ENCODE measurements at regions not wholly inside any gene's neighbourhood (a gene's known extent, or its start where the extent isn't known, plus 50 kb on each side); places are given as distances from the start of the nearest gene placed in this dataset.

- no peak for DNase-seq (ENCODE audit: extremely low read depth, low read depth, low spot score)
Measured at GRCh38 chr12:126602612-126603011, 1537.4 kb downstream of the AACS start.

GRCh38 chr12:126607157-126607556, 1541.9 kb downstream of the AACS start:
- DNase-seq (ENCODE audit: extremely low read depth, low read depth, low spot score) = no peak

- DNase-seq (ENCODE audit: extremely low read depth, low read depth, low spot score) = no peak
Measured at GRCh38 chr12:126607867-126608266, 1542.6 kb downstream of the AACS start.

GRCh38 chr12:126608607-126609175, 1543.5 kb downstream of the AACS start:
- no peak for DNase-seq (ENCODE audit: extremely low read depth, low read depth, low spot score)

DNA sequence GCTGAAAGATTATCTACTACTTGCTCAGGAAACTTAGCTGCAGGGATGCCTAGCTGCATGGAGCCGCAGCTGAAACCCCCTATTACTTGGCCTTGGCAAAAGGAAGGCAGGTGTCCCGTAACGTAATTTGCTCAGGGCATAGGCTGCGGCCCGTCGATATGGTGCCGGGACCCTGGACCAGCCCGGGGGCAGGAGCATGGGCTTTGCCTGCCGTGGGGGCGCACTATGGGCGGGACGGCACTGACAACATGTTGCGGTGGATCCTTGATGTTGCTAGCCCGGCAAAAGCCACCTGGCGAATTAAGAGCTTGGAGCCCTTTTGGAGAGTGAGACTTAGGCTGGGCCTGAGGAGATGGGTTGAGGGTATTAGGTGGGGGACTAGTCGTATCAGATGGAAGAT, 1551.2 kb downstream of the AACS start:
- no peak for DNase-seq (ENCODE audit: extremely low read depth, low read depth, low spot score)

DNA sequence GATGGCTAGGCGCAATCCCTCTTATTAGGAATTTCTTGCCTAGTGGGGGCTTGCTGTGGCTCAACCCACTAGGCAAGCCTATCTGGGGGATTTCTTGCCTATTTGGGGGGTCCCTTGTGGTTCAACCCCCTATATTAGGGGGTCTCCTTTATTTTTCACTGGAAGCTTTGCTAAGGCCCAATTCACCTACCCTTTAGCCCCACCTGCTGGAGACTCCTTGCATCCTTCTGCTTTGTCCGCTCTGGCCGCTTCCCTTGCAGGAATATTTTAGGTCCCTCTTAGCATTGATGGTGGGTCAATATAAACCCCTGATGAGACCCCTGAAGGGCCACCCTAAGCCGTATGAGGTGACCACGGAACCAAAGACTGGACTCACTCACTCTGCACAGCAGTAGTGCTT, 1552.1 kb downstream of the AACS start:
- DNase-seq (ENCODE audit: extremely low read depth, low read depth, low spot score) = no peak

DNA sequence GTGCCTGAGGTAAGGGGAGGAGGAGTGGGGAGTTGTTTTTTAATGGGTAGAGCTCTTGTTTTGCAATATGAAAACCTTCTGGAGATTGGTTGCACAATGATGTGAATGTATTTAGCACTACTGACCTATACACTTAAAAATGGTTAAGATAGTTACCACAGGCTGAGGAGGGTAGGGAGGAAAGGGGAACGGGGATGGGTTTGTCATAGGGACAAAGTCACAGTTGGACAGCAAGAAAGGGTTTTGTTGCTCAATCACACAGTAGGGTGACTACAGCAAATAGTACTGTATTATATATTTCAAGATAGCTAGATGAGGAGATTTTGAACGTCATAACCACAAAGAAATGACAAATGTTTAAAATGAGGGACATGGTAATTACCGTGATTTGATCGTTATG, 1562.4 kb downstream of the AACS start:
- DNase-seq (ENCODE audit: extremely low read depth, low read depth, low spot score) = no peak

- DNase-seq (ENCODE audit: extremely low read depth, low read depth, low spot score) = no peak
Measured at GRCh38 chr12:126636821-126637220, 1571.6 kb downstream of the AACS start.

DNA sequence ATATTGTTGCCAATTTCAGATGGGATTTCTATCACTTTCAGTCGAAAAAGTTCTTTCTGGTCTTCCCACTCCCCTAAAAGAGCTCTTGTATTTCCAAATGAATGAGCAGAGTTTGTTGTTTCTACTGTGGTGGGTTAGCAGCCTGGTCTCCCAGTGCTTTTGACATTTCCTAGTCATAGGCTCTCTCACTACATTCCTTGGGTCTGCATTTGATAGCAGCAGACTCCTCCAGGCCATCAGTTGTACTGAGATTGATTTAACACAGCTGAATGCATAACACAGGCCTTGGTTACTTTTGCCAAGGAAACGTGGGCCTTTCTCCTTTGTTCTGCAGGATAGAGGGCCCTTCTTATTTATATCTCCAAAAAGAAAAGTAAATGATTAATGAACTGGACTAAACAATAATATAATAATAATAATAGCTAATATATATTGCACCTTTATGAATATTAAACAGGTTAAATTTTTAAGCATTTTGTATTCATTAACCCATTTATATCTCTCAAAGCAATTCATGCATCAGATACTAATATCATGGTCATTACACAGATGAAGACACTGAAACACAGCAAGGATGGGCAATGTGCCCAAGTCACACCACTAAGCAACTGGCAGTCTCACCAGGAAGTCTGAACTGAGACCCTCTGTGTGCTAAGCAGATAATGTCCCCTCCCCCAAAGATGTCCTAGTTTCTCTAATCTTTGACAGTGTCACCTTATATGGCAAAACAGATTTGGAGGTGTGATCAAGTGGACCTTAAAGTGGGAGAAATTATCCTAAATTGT, 1579.2 kb downstream of the AACS start:
- DNase-seq (ENCODE audit: extremely low read depth, low read depth, low spot score) = no peak

GRCh38 chr12:126648074-126648473, 1582.8 kb downstream of the AACS start:
- DNase-seq (ENCODE audit: extremely low read depth, low read depth, low spot score) = no peak

DNA sequence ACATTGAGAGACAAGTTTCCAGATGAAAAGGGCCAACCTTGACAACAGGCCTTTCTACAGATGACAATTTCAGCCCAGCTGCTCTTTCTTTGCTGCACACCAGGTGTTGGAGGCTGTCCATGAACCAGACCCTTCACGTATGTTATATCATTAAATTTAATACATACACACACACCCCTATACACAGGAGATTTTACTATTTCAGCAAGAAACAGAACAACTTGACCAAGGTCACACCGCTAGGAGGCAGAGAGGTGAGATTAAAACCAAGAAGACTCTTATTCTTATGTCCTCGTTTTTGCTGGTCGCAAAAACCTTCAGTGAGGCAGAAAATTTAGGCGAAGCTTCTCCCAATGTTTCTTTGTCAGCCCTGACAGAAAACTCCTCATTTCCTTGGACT, 1585.9 kb downstream of the AACS start:
- no peak for DNase-seq (ENCODE audit: extremely low read depth, low read depth, low spot score)

GRCh38 chr12:126663304-126664094, 1598.3 kb downstream of the AACS start:
- DNase-seq (ENCODE audit: extremely low read depth, low read depth, low spot score) = no peak

GRCh38 chr12:126667339-126667738, 1599.6 kb upstream of the TMEM132C start:
- no peak for DNase-seq (ENCODE audit: extremely low read depth, low read depth, low spot score)

DNA sequence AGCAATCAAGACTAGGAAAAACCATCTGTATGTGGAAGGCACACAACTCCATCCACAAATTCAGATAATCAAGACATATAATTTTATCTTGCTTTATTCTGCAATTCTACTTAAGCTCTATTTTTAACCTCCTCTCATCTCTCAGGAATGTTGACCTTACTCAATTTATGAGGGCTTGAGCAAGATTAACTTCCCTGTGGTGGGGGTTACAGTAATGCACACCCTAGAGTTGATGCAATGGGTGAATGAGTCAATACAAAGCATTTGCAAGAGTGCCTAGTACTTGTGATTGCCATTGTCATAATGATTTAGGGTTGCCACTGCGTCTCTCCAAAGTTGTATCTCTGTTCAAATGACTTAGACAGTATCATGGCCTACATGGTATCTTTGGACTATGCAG, 1598.4 kb upstream of the TMEM132C start:
- DNase-seq (ENCODE audit: extremely low read depth, low read depth, low spot score) = no peak

DNA sequence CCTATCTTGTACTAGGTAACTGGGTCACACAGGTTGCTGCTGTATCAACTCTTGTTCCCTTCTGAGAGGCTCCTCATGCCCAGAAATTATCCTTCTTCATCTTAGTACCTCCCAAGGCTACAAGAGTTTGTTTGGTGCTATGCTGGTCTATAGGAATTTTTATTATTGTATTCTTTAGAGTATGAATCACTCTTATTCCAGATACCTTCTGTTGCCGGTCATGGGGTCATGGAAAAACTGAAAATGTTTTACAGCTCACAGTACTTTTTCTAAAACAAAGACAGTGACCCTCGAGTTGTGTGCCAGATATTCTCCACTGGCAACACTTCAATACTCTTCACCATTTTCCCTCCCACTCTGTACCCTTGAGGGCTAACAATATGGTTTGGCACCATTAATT, 1598.0 kb upstream of the TMEM132C start:
- DNase-seq (ENCODE audit: extremely low read depth, low read depth, low spot score) = no peak

DNA sequence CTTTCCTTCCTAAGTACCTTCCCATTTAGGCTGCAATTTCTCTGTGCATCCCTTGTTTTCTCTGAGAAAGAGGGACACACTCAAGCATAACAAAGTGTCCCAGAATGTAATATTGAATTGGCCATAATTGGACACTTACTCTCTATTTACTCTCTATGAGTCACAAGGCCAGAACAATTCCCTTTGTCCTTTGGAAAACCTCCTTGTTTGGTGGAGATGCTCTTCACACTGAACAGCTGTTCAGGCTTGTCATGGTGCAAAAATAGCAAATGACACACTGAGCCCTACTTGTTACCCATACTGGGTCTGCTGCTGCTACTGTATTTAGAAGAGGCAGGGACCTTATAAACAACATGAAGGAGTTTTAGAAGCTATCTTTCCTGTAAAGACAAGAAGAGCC, 1590.5 kb upstream of the TMEM132C start:
- DNase-seq (ENCODE audit: extremely low read depth, low read depth, low spot score) = no peak

DNA sequence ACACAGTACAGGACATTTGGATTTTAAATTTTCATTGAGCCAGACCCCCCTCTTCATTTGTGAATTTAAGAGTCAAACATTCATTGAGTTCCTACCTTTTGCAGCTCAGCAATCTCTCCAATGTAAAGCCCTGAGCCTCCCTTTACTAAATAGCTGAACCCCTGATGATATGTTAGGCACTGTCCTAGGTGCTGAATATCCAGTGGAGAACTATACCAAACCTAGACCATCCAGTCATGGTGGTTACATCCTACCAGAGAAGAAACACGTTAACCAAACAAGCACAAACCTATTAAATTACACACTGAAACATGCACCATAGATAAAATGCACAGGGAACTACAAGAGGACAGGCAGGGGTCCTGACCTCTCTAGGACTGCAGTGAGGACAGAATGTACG, 1585.3 kb upstream of the TMEM132C start:
- no peak for DNase-seq (ENCODE audit: extremely low read depth, low read depth, low spot score)

DNA sequence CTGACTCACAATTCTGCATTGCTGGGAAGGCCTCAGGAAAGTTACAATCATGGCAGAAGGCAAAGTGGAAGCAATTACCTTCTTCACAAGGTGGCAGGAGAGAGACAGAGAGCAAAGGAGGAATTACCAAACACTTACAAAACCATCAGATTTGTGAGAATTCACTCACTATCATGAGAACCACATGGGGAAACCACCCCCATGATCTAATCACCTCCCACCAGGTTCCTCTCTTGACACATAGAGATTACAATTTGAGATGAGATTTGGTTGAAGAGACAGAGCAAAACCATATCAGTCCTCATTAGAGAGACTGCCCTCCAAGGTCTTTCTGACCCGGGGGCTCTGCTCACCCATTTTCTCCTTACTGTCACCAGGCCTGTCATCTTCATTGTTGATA, 1582.3 kb upstream of the TMEM132C start:
- DNase-seq (ENCODE audit: extremely low read depth, low read depth, low spot score) = no peak

DNA sequence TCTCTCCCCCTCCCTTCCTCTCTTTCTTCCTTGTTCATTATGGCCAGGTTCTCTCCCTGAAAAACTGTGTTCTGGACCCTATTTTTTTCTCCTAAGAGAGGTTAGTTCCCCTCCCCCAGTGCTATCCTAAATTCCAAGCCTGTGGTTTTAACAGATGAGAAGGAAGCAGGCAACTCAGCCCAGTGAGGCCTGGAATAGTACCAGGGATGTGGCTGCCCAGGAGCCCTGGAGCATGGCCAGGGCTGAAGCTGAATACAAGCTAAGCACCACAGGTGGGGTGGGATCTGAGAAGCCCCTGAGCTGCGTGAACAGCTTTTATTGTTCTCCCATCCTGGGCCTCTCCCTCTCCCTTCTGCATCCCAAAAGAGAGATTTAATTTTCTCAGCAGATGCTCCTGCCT, 1581.3 kb upstream of the TMEM132C start:
- DNase-seq (ENCODE audit: extremely low read depth, low read depth, low spot score) = no peak

- DNase-seq (ENCODE audit: extremely low read depth, low read depth, low spot score) = no peak
Measured at GRCh38 chr12:126688556-126688955, 1578.4 kb upstream of the TMEM132C start.

GRCh38 chr12:126700096-126700495, 1566.9 kb upstream of the TMEM132C start:
- DNase-seq (ENCODE audit: extremely low read depth, low read depth, low spot score) = no peak

DNA sequence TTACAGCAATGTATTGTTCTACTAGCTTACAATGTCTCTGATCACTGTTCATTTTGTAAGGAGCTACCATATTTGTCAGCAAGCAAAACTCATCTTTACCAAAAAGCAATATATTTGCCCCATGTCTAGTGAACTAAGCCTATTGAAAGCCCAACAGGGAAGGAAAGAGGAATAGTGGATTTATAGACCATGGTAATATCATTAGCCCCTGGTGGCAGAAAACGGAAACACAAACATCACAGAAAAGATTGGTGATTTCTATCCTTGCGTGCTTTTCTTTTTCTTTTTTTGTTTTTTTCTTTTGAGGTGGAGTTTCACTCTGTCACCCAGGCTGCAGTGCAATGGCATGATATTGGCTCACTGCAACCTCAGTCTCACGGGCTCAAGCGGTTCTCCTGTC, 1562.4 kb upstream of the TMEM132C start:
- DNase-seq (ENCODE audit: extremely low read depth, low read depth, low spot score) = no peak

All from glomerular endothelial cell (primary cell).